Left lobe of liver (tissue), 2 donors: ENCODE measurements at regions not wholly inside any gene's neighbourhood (a gene's known extent, or its start where the extent isn't known, plus 50 kb on each side); places are given as distances from the start of the nearest gene placed in this dataset.
"Not testable (repeated sequence)": the region's sequence is repeated elsewhere in the genome, so short reads cannot be mapped to it uniquely, and the experiment has no call there.

Experiments used
- ATAC-seq: fragments of 200-7000 bp; cut with Tn5 transposase; one replicate; pipeline ENCODE4 v1.9.1; 2020; ENCODE audit warnings: mild to moderate bottlenecking, moderate library complexity
- DNase-seq: peaks from one replicate; pipeline ENCODE4 v3.0.0-alpha.2; 2020; ENCODE audit warnings: low spot score
- donor health status: DM: no; HTN: no; CAD: no; lungs with moderate emphysema.
- donor health status: DM: no; HTN: yes; CAD: no.

- ATAC-seq = peak; percentile 87
- peak; percentile 56 for DNase-seq
These were observed 267.1 kb downstream of the KLF5 start for GRCh38 chr13:73325723-73326558.

- ATAC-seq = peak; percentile 16
- DNase-seq = no peak
These were observed 266.3 kb downstream of the KLF5 start for GRCh38 chr13:73324842-73325722.

GRCh38 chr13:73323615-73324014 is 264.8 kb downstream of the KLF5 start:
- ATAC-seq = peak; percentile 76
- DNase-seq = no peak

GRCh38 chr13:73321043-73321442 is 262.2 kb downstream of the KLF5 start:
- no peak for ATAC-seq
- no peak for DNase-seq

- no peak for DNase-seq
- no peak for ATAC-seq
These were observed 258.3 kb downstream of the KLF5 start for GRCh38 chr13:73317140-73317539.

GRCh38 chr13:73310366-73310765 is 251.6 kb downstream of the KLF5 start:
- ATAC-seq = no peak

GRCh38 chr13:73307481-73307880 is 248.7 kb downstream of the KLF5 start:
- DNase-seq (no peak), ATAC-seq (no peak)

More at GRCh38 chr13:73310366-73310765, 251.6 kb downstream of the KLF5 start:
- no peak for DNase-seq

GRCh38 chr13:73306688-73307087 is 247.9 kb downstream of the KLF5 start:
- DNase-seq (no peak), ATAC-seq (no peak)

GRCh38 chr13:73304442-73304841 is 245.6 kb downstream of the KLF5 start:
- no peak for ATAC-seq
- DNase-seq = no peak

- no peak for ATAC-seq
- no peak for DNase-seq
These were observed 245.0 kb downstream of the KLF5 start for GRCh38 chr13:73303851-73304250.

GRCh38 chr13:73301622-73302021 is 242.8 kb downstream of the KLF5 start:
- DNase-seq, ATAC-seq: not testable (repeated sequence)

- DNase-seq = no peak
- ATAC-seq = peak; percentile 94
These were observed 242.1 kb downstream of the KLF5 start for GRCh38 chr13:73300718-73301425.

- no peak for DNase-seq
- ATAC-seq = no peak
These were observed 241.0 kb downstream of the KLF5 start for GRCh38 chr13:73299787-73300186.

GRCh38 chr13:73293913-73294523 is 235.2 kb downstream of the KLF5 start:
- ATAC-seq (peak; percentile 48), DNase-seq (no peak)

GRCh38 chr13:73292127-73292526 is 233.3 kb downstream of the KLF5 start:
- DNase-seq (no peak), ATAC-seq (peak; percentile 56)

GRCh38 chr13:73290844-73291243 is 232.0 kb downstream of the KLF5 start:
- ATAC-seq (peak; percentile 88), DNase-seq (peak; percentile 55)

- no peak for ATAC-seq
- DNase-seq = no peak
These were observed 229.8 kb downstream of the KLF5 start for GRCh38 chr13:73288596-73288995.

GRCh38 chr13:73287831-73288230 is 229.0 kb downstream of the KLF5 start:
- ATAC-seq = no peak
- no peak for DNase-seq

- DNase-seq = no peak
These were observed 228.3 kb downstream of the KLF5 start for GRCh38 chr13:73286942-73287620.

GRCh38 chr13:73286177-73286576 is 227.4 kb downstream of the KLF5 start:
- ATAC-seq (no peak), DNase-seq (no peak)

More at GRCh38 chr13:73286942-73287620, 228.3 kb downstream of the KLF5 start:
- ATAC-seq = no peak
